GM19324 (cell line): ENCODE measurements at regions not wholly inside any gene's neighbourhood (a gene's known extent, or its start where the extent isn't known, plus 50 kb on each side); places are given as distances from the start of the nearest gene placed in this dataset.

Experiments used
- ATAC-seq: cut with Tn5 transposase; IDR thresholded peaks from one replicate; pipeline ENCODE4 v1.9.1; 2021; ENCODE audit warnings: mild to moderate bottlenecking, moderate library complexity; ENCODE audit not compliant: unreplicated experiment, low FRiP score

DNA sequence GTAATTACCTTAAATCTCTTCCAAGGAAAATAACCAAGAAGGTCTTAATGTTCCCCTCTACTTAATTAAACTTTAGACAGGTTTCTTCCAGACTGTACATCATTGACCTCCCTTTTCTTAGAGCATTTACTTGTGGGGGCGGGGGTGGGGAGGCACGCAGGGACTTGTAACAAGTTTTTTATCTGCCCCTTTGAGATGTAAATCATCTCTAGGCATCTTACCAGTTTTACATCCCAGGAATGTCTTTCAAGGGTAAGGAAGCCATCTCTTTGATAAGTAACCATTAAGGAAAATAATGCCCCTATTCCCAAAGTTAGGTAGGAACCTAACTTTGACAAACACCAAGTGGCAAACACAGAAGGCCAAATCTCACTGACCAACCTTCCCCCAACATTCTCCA is 528.6 kb downstream of the SUCLA2 start:
- ATAC-seq = no peak

DNA sequence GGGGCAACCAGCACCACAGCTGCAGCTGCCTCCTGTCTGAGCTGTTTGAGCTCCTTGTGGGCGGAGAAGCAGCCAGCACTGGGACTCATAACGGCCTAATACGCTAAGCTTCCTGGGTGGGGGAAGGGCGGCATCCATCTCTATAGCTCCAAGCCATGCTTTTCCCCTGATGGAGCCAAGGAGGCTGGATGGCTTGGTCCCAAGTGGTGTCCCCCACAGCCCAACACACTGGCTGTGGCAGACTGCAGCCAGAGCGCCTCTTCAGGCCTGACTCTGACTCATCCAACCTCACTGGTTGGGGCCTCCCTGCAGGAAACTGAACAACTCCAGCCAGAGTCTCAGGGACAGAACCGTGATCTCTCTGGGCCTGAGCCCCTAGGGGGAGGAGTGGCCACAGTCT is 537.3 kb downstream of the SUCLA2 start:
- no peak for ATAC-seq

DNA sequence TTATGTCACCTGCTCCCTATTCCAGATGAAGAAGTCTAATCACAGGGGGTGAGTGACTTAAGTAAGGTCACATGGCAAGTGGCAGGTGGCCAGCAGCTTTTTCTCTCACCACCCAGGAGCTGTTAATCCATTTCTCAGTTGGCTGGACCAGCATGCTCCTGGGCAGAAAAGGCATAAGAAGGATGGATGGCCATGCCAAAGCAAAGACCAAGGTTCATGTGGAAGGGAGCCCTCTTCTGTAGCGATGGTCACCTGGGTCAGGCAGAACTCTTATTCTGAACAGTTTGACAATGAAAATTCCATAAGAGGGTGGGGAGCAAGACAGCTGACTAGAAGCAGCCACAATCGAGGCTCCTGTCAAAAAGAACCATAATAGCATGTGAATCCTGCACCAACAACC is 538.1 kb downstream of the SUCLA2 start:
- ATAC-seq = no peak

DNA sequence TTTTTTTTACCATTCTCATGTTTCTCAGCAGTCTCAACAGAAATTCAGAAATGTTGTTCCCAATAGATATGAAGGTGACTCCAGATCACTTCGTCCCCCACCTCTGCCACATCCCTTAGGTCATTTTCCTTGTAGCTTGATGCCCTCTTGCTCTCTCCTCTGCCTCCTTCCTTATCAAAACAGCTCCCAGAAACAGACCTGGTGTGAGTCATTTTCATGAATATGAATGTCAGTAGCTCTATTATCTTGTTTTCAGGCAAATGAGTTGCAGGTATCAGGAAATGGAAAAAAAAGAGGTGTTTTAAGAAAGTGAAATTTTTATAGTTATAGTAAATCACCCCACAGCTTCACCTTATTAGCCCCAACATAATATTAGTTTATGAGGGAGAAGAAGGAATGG is 539.3 kb downstream of the SUCLA2 start:
- no peak for ATAC-seq

DNA sequence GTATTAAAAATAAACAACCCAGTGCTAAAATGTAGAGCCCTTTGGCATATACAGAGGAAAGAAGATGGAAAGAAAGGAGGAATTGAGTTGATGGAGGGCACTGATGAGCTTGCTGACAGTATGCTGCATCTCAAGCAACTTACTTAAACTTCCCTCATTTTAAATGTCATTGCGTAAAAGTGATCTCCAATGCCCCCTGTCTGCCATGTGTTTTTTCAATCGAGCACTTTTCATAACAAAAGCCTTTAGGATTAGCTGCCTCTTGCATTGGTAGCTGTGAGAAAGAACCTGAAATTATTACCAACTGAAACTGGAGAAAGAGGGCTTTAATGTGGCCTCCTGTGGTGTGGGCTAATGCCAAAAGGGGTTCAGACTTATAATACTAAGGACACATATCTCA is 541.6 kb downstream of the SUCLA2 start:
- ATAC-seq = no peak

DNA sequence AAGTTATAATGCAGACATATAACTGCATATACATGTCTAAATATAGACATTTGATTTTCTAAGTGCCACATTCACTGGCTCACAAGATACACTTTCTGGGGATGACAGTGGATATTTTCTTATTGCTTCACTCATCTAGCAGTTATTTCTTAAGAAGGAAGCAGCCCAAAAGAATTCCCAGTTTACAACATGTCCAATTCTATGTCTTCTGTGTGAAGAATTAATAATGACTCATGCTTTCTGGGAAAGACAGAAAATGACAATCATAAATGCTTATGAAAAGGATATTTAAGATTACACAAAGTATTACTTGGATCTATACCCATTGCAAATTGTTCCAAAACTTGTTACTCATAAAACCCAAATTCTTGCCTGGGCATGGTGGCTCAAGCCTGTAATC is 543.4 kb downstream of the SUCLA2 start:
- ATAC-seq = no peak

DNA sequence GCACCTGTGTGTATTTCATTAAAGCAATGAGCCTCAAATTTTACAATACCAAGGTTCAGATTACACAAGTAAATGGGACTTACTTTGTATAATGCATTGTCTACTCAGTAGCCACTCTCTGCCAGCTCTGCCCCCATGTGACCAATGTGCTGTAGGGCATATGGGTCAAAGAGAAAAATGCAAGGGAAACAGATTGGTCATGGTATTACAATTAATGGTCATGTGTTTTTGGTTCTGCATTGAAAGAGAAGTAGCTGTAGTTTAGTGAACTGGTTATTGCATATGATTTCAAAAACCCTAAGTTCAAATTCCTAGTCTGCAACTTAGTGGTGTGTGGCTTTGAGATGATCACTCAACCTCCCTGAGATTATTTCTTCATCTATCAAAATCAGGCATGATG is 545.4 kb downstream of the SUCLA2 start:
- no peak for ATAC-seq

DNA sequence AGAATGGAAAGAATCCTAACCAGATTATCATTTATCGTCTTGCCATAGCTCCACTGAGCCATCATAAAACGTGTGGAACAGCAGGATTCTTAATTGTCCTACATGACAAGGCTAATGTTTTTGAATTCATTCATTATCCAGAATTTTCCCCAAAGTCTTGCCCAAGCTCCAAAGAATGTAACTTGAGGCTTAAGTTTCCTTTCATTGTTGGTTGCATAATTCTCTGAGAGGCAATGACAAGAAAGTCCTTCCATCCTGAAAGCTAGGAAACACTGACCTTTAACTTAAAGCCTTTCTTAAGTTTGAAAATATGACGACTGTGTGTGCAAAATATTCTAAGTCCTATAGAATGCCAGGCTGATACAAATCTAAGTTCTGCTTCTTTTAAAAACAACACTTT is 546.1 kb downstream of the SUCLA2 start:
- ATAC-seq = no peak

DNA sequence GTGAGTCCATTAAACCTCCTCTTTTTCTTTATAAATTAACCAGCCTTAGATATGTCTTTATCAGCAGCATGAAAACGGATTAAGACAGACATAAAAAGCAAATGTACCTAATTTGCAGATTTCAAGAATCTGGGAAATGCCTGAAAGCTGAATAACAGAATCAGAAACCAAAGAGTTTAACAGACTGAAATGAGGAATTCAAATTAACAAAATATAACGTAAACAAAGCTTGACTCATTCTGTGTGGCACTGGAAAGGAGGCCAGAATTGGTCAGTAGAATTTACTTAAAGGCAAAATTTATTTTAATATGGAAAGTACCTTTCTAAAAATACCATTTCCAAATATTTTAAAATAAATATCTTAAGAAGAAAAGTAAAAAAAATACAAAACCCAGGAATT is 540.6 kb upstream of the HTR2A start:
- ATAC-seq = no peak

DNA sequence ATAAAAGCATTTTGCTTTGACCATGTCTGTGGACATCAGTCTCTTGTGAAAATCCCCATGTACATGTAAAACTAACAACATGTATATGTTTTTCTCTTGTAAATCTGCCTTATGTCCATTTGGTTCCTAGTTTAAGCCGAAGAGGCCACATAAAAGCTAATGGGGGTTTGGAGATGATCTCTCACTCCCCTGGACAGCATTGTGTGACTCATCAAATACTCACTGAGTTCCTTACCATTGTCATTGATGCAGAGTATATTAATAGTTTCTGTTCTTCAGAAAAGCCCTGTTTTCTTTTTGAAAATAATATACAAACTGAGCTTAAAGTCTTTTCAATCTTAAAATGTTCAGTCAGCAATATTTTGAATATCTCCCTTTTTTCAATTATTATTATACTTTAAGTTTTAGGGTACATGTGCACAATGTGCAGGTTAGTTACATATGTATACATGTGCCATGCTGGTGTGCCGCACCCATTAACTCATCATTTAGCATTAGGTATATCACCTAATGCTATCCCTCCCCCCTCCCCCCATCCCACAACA is 536.7 kb upstream of the HTR2A start:
- ATAC-seq = no peak

DNA sequence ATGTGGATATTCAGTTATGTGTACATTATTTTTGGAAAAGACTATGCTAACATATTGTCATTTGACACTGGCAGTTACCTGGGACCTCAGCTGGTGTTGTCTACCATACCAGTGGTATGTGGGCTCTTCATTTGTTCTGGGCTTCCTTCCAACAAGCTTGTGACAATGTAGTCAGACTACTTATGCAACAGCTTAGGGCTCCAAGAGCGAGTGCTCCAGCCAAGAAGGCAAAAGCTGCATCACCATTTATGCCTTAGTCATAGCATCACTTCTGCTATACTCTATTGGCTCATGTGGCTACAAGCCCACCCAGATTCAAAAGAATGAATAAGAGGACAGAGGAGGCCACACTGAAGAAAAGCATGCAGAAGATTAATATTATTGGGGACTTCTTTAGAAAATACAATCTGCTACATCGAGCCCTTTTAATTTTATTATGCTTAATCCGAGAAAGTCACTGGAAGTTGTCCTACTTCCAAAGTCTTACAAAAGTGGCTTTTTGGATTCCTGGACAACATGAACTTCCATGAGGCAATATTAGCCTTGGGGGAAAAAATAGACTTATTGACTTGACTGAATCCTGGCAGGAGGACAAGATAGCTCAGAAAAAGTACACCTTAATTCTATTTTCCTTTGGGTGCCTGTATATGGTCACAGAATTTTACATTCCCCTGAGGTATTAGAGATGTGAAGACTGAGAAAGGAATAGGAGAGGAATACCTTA is 529.4 kb upstream of the HTR2A start:
- ATAC-seq = no peak

DNA sequence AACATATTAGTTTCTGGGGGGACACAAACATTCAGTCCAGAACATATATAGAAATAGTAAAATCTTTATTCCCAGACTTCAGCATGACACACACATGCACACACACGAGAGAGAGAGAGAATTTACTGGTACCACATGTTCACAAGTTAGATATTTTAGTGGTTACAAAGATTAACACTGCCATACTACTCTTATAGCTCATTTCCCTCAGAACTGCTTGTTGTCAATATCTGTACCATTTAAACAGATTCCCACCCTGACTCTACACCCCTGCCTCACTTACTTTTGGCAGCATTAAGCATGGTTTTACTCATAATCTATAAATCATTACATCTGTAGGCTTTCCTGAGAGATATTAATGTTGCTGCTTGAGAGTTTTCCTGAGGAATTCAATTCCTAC is 524.7 kb upstream of the HTR2A start:
- ATAC-seq = no peak

DNA sequence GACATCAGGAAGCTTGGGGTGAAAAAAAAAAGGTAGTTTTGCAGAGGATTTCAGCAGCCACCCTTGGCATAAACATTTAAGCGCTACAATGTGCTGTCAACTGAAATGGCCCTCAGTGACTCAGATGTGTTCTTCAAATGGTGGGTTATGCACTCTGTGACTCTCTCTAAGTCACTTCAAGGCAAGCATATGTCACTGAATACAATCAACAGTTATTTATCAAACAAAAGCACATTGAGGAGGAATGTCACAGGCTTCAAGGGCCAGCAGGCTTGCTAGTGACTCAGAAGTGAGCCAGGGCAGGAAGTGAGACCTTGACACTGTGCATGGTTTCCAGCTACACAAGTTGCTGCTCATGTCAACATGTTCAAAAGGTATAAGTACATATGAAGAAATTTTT is 523.7 kb upstream of the HTR2A start:
- no peak for ATAC-seq

DNA sequence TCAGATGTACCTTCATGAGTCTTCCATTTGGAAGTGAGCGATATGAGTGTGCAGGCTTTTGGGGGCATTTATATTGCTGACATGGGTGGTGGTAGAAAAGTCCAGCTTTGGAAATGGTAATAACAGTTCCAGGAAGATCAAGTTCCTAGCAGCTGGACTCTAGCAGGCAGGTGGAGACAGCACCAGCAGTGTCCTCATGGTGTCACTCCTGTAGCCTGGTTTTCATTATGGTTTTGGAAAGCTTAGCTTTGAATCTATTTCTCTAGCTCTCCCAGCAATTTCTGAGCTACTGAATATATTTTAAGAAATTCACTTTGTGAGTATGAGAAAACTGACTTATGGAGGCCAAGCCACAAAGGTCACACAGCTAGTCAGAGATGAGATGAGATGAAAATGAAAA is 523.2 kb upstream of the HTR2A start:
- no peak for ATAC-seq

DNA sequence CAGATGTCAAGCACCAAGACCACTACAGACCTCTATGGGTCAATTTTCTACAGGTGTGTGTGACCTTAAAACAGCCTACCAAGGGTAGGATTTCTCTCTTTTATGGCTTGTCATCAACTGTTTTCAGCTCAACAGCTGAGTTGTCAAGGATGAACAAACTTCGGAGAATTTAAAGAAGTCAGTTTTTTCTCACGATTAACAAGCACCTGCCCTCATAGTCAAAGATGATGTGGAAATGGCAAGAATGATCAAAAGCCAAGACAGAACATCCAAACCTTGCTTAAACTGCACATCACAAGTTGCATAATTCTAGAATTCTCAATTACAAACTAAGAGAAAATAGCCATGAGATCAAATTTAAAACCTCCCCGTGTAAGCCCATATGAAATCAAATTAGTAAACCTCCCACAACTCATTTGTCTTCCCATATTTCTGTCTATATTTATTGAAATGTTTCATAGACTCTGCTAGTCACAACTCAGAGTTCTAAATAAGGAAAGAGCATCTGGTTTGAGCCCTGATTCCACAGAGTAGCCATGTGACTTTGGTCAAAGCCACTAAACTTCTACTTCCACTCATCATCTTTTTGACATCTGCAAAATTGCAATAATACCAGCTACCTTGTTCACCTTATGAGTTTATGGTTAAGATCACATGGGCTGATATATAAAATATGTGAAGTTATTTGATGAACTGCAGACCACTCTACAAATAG is 521.5 kb upstream of the HTR2A start:
- ATAC-seq = no peak

DNA sequence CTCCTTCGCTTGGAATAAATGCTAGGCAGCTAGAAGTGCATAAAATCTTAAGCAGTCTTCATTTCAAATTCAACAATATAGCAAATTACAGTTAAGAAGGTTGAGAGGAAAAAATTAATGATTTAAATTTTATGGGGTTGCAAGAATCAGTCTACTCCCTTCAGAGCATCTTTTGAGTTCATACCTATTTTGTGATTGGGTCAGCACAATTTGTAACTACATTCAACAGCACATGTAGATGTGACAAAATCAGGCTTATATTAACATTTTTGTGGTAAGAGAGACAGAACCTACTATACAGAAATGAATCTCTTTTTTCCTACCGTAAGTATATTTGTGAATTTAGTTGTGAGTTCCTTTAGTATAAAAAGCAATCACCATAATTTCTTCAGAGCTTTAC is 520.6 kb upstream of the HTR2A start:
- ATAC-seq = no peak

DNA sequence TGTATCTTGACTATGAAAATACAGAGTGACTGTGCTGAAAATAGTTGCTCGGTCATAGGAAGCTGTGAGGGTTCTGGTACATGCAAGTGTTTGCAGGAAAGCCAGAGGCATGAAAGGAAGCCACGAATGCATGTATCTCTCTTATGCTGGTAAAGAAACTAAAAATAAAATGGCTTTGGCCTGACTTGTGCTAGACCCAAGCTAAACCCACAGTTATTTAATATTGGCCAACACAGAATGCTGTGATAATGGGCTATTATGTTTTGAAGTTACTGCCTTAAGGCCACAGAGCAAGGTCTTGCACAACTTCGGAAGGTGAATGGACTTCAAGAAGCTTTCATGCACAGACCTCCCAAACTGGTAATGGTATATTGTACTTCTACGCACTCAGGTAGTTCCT is 518.2 kb upstream of the HTR2A start:
- ATAC-seq = no peak

DNA sequence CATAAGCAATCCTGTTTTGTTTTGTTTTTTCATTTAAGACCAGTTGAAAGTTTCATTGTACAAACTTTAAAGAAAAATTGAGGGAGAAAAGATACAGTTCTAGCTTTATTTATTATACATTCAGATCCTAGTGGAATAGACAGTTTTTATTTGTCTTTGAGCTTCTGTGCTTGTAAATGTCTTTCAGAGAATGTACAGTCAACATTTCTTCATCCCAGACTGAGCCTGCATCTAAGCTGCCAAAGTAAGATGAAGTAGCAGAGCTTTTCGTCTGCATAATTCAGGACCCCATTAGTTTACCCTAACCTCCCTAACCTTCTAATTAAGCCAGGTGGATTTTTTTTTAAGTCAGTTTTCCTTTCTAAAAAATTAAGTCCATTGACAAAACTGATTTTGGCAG is 516.7 kb upstream of the HTR2A start:
- no peak for ATAC-seq

DNA sequence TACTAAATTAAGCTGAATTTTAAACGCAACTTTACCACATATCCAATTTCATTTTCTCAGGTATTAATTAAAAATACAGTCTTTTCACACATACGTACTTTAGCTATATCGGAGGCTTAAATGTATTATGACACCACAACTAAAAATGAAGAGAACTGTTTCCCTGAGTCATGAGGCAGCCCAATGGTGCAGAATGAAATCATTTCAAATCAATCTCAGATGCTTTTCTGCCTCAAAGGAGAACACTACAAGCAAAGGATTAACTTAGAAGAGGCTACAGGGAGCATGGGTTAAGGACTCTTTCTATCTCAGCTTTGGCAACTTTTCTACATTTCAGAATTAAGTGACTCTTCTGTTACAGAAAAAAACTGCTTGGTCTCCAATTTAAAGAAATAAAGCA is 516.3 kb upstream of the HTR2A start:
- ATAC-seq = no peak

DNA sequence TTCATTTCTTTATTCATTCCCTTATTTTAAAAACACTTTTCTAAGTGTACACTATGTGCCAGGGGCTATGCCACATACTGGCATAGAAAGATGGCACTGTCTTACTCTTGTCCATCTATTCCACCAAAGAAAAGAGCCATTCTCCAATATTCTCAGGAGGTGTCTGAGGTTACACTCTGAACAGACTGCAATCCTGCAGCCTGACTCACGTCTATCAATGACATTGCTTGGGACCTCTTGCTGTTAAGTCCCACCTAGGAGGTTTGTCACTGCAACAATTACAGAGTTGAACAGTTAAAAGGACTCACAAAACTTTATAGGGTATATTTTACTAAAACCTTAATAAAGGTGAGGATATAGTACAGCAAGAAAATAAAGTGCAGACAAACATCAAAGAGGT is 512.9 kb upstream of the HTR2A start:
- no peak for ATAC-seq

DNA sequence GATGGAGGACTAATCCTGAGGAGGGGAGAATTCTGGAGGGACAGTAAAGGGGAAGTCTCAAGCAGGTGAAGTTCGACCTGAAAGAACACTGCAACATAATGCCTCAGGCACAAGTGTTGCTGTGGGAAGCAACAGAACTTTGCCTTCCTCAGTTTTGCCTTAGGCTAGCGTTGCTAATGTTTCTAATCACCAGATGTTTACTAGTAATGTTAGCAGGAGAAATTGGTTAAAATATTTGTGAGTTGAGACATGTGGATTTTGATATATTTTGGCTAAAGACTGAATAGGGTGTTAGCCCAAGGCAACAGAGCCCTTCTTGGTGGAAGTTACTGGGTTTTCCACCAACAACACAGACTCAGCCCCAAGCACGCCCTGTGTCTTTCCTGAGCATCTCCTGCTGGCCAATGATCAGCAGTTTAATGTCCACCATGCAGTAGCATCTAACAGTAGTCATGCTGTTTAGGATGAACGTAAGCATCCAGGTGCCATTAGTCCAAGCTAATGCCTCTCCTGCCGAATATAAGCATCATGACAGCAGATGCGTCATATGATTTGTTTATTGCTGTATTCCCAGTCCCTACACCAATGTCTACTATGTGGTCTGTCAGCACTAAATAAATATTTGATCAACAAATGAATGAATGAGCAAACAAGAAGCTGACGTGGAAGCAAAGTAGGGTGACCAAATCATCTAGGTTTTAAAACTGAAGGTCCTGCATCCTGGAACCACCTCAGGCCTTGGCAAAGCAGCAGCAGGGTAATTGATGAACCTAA is 511.9 kb upstream of the HTR2A start:
- no peak for ATAC-seq
